ENCODE measurements at regions not wholly inside any gene's neighbourhood (a gene's known extent, or its start where the extent isn't known, plus 50 kb on each side); places are given as distances from the start of the nearest gene placed in this dataset.

- peak overlapping the region; percentile 41; the same call in 1 of the 2 replicates for H3K4ac ChIP-seq (ENCODE audit: low read depth, low read length)
- H3K4me3 ChIP-seq (ENCODE audit: insufficient read depth, low read depth, low read length) = peak overlapping the region; percentile 35
- H4K5ac ChIP-seq (ENCODE audit: low read depth, low read length) = peak overlapping the region; percentile 99
- H4K20me1 ChIP-seq (ENCODE audit: insufficient read depth, low read length) = no peaks in the 10 kb centered on the region
- no peaks in the 10 kb centered on the region for H3K36me3 ChIP-seq (ENCODE audit: control insufficient read depth, insufficient read depth, low read length)
- no peaks in the 10 kb centered on the region for H3K9me3 ChIP-seq (ENCODE audit: control insufficient read depth, insufficient read depth, low read length)
- no peak overlapping the region for H2AFZ ChIP-seq (replicated peaks; ENCODE audit: low read length, poor library complexity)
- in situ Hi-C loops (cut with MboI; ENCODE audit: low sequenced_read_pairs) = no loop called here
- CTCF ChIA-PET = no interaction called here
- peak overlapping the region; percentile 97 for H2BK5ac ChIP-seq (ENCODE audit: low read depth, low read length, poor library complexity, severe bottlenecking)
- WGBS, 2 experiments (ENCODE audit: extremely low coverage in 2 of 2, insufficient read length in 1 of 2) = no CpG with 5 or more reads among the region's 5 CpGs
- peak overlapping the region; percentile 33 for H2BK20ac ChIP-seq (ENCODE audit: low read depth, low read length)
- no peak for TF ChIP-seq CHD1 (IDR thresholded peaks at IDR 0.05; ENCODE audit: low read depth, low read length)
- no peak for TF ChIP-seq NFE2L2 (IDR thresholded peaks at IDR 0.05; ENCODE audit: low read depth, low read length)
- no peak for TF ChIP-seq USF2 (IDR thresholded peaks at IDR 0.05; ENCODE audit: low read depth, low read length)
- TF ChIP-seq MAZ (IDR thresholded peaks at IDR 0.05; ENCODE audit: borderline replicate concordance, low read depth, low read length) = no peak
- no peak for TF ChIP-seq SMC3 (IDR thresholded peaks at IDR 0.05; ENCODE audit: low read depth, low read length)
- no peak for TF ChIP-seq POLR2A (IDR thresholded peaks at IDR 0.05; ENCODE audit: low read depth, low read length)
- H3K23ac ChIP-seq (ENCODE audit: low read depth, low read length) = no peak overlapping the region; the same call in 1 of the 2 replicates
- 0 out of 2 replicates have a peak overlapping the region, but pooled peaks have one; percentile 9 for H3K14ac ChIP-seq (replicated peaks; ENCODE audit: low read depth, low read length)
- no peak overlapping the region for H2AK5ac ChIP-seq (ENCODE audit: low read depth, low read length)
- H4K91ac ChIP-seq (ENCODE audit: insufficient read depth, low read depth, low read length) = no peak overlapping the region
- peak; percentile 78 for ATAC-seq (ENCODE audit: low read depth)
- peak overlapping the region; percentile 85 for H2BK120ac ChIP-seq (ENCODE audit: low read depth, low read length)
- H4K8ac ChIP-seq (ENCODE audit: low read depth in 2 of 2, low read length in 2 of 2) = peak overlapping the region in 1 of 2 experiments; percentile 82; a peak in 3 of 4 replicates
- DNase-seq = peak; percentile 49
- H3K4me2 ChIP-seq (ENCODE audit: low read depth, low read length) = peak overlapping the region; percentile 100
- H3K56ac ChIP-seq (ENCODE audit: extremely low read depth, insufficient read depth, low read length) = no peak overlapping the region; the same call in 1 of the 2 replicates
- H3K4me1 ChIP-seq (ENCODE audit: control insufficient read depth, insufficient read depth, low read length) = peaks cover 8% of the 10 kb centered on the region
- no TSS peak for BruUV-seq (replicated peaks)
- no peak overlapping the region for H2AK9ac ChIP-seq (replicated peaks; ENCODE audit: low read depth, low read length, poor library complexity)
- no peaks in the 10 kb centered on the region for H3K27me3 ChIP-seq (ENCODE audit: control insufficient read depth, insufficient read depth, low read length)
- H3K9me1 ChIP-seq (ENCODE audit: insufficient read depth, low read length) = no peaks in the 10 kb centered on the region
- peak overlapping the region; percentile 52; the same call in 1 of the 2 replicates for H3K9ac ChIP-seq (ENCODE audit: low read depth, low read length)
- intact Hi-C loops (cut with micrococcal nuclease) = loop anchor here (5.0 to 10.0 kb wide), 2 partner anchors 460 to 492 kb away; no protein-coding TSS in a partner anchor
- dilution Hi-C loops (cut with HindIII; ENCODE audit: low sequenced_read_pairs, unreplicated experiment) = no loop called here
- peak overlapping the region; percentile 99 for H3K18ac ChIP-seq (ENCODE audit: low read depth, low read length)
- POLR2A ChIA-PET (ENCODE audit: unreplicated experiment) = no interaction called here
- H2BK15ac ChIP-seq (ENCODE audit: low read depth, low read length) = no peak overlapping the region
- no peaks in the 10 kb centered on the region for H3K79me1 ChIP-seq (ENCODE audit: low read depth in 1 of 2, low read length in 2 of 2)
- H3K27ac ChIP-seq (ENCODE audit: insufficient read depth, low read length) = peak overlapping the region; percentile 78; the same call in 1 of the 2 replicates
Observed at GRCh38 chr6:22954749-22955385, 385.5 kb downstream of the HDGFL1 start.
